Mucosa of descending colon (tissue), 3 donors: ENCODE measurements at regions not wholly inside any gene's neighbourhood (a gene's known extent, or its start where the extent isn't known, plus 50 kb on each side); places are given as distances from the start of the nearest gene placed in this dataset.

Experiments
- ATAC-seq: fragments of 200-7000 bp; cut with Tn5 transposase; one replicate; pipeline ENCODE4 v1.9.1; 2020; ENCODE audit warnings: mild to moderate bottlenecking, moderate library complexity
- DNase-seq, 3 donors: peaks; one replicate each; pipeline ENCODE4 v3.0.0-alpha.2; 2020
- H3K36me3 ChIP-seq: fragments of 200-600 bp; one replicate; pipeline ENCODE4 v1.8.0; 2021; ENCODE audit warnings: low read depth, mild to moderate bottlenecking
- H3K4me1 ChIP-seq: fragments of 200-600 bp; one replicate; pipeline ENCODE4 v1.8.0; 2021; ENCODE audit warnings: low read depth, mild to moderate bottlenecking
- H3K4me3 ChIP-seq: fragments of 200-600 bp; one replicate; pipeline ENCODE4 v1.8.0; 2021; ENCODE audit warnings: mild to moderate bottlenecking
- H3K9me3 ChIP-seq: fragments of 200-600 bp; one replicate; pipeline ENCODE4 v1.8.0; 2021; ENCODE audit warnings: mild to moderate bottlenecking
- CTCF ChIP-seq: fragments of 200-600 bp; IDR thresholded peaks from one replicate; pipeline ENCODE4 v1.8.0; 2022; ENCODE audit warnings: antibody characterized with exemption, mild to moderate bottlenecking
- intact Hi-C, 2 donors: fragments of 100-400 bp; cut with DNase I in 1 of 2; cut with micrococcal nuclease in 1 of 2; formaldehyde crosslinking; loops; one replicate each; pipeline versions ENCODE4 v1.11.0 to v1.11.1; 2022; cut with DNase I, micrococcal nuclease
- donor health status: DM: no; HTN: no; CAD: no; lungs with moderate emphysema.
- donor health status: DM: no; HTN: no; CAD: no.
- donor health status: DM: no; HTN: yes; CAD: no.

DNA sequence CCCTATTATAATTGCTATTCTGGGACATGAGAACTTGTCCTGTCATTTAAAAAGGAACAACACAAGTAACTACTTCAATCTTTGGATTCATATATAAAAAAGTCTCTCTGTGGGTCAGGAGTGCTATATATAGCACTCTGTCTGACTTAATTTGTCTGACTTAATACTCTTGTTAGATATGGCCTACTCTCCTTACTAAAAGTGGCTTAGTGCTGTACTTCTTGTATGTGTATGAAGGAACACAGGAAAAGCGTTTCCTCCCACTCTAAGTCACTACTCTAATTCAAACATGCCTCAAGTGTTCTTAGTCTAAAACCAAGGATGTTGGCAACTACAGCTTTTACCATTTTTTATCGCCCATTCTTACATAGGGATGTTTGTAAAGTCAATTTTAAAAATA, 255.2 kb upstream of the ROBO1 start:
- intact Hi-C loops: no loop called here
- DNase-seq (no peak), ATAC-seq (no peak)
- no peak for TF ChIP-seq CTCF
- Histone ChIP-seq H3K9me3 (no peaks in the 10 kb centered on the region), H3K4me3 (no peak overlapping the region), H3K4me1 (no peaks in the 10 kb centered on the region), H3K36me3 (no peaks in the 10 kb centered on the region)

- no peak for ATAC-seq
- Histone ChIP-seq H3K4me3 (no peak overlapping the region), H3K4me1 (no peaks in the 10 kb centered on the region), H3K36me3 (no peaks in the 10 kb centered on the region), H3K9me3 (no peaks in the 10 kb centered on the region)
- no peak for DNase-seq
- intact Hi-C loops: no loop called here
- TF ChIP-seq CTCF: no peak
Measured at GRCh38 chr3:80018375-80018774, 250.6 kb upstream of the ROBO1 start.

GRCh38 chr3:80017369-80017768, 249.6 kb upstream of the ROBO1 start:
- intact Hi-C loops: no loop called here
- H3K36me3 ChIP-seq: no peaks in the 10 kb centered on the region
- ATAC-seq: no peak
- no peak overlapping the region for H3K4me3 ChIP-seq
- H3K9me3 ChIP-seq: no peaks in the 10 kb centered on the region
- no peak for TF ChIP-seq CTCF
- DNase-seq: no peak
- H3K4me1 ChIP-seq: no peaks in the 10 kb centered on the region

GRCh38 chr3:80014576-80014975, 246.8 kb upstream of the ROBO1 start:
- intact Hi-C loops: no loop called here
- Histone ChIP-seq H3K9me3 (no peaks in the 10 kb centered on the region), H3K4me3 (no peak overlapping the region), H3K4me1 (no peaks in the 10 kb centered on the region), H3K36me3 (no peaks in the 10 kb centered on the region)
- ATAC-seq: no peak
- TF ChIP-seq CTCF: no peak
- no peak for DNase-seq

GRCh38 chr3:80010021-80010571, 242.3 kb upstream of the ROBO1 start:
- no peak for ATAC-seq
- Histone ChIP-seq H3K4me1 (no peaks in the 10 kb centered on the region), H3K9me3 (no peaks in the 10 kb centered on the region), H3K36me3 (no peaks in the 10 kb centered on the region), H3K4me3 (no peak overlapping the region)
- intact Hi-C loops: no loop called here
- DNase-seq: no peak
- no peak for TF ChIP-seq CTCF

- Histone ChIP-seq H3K4me3 (no peak overlapping the region), H3K9me3 (no peaks in the 10 kb centered on the region), H3K36me3 (no peaks in the 10 kb centered on the region), H3K4me1 (no peaks in the 10 kb centered on the region)
- DNase-seq (no peak), ATAC-seq (no peak)
- TF ChIP-seq CTCF: no peak
- intact Hi-C loops: no loop called here
Measured at GRCh38 chr3:80007522-80007921, 239.7 kb upstream of the ROBO1 start.
